ENCODE measurements at regions not wholly inside any gene's neighbourhood (a gene's known extent, or its start where the extent isn't known, plus 50 kb on each side); places are given as distances from the start of the nearest gene placed in this dataset.
A peak's percentile ranks its signal among the peaks of the same experiment; 100 is the strongest.

DNA sequence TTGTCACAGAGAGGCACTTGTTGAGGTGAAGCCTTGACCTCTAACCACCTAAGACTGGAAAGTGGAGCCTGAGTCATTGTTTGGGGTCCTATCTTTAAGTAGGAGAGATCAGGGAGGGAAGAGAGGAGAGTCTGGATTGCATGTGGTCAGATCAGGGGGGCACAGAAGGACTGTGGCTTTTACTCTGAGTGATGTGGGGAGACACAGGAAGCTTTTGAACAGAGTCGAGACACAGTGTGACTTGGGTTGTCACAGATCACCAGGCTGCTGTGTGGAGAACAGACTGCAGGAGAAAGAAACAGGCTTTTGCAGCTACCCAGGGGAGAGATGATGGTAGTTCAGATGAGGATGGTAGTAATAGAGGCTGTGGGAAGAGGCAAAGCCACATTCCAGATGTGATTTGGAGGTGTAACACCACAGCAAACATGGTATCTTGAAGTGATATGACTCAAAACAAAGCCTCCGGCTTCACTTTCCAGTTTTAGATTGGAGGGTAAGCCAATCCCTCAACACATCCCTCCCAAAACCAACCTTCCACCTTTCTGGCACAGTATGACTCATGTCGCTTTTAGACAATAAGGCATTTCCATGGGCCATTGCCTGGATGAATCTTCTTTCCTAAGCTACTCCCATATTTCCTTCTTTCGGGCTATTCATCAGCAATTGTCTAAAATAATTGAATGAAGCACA lies 125.8 kb upstream of the SLC44A3 start:
- H3K27ac Mint-ChIP-seq = peak overlapping the region in 1 of 2 donors; percentile 50
- ATAC-seq (no peak), DNase-seq (ENCODE audit: low spot score in 2 of 2) (no peak)
- H3K9me3 Mint-ChIP-seq = no peaks in the 10 kb centered on the region
- H3K36me3 Mint-ChIP-seq = no peaks in the 10 kb centered on the region

DNA sequence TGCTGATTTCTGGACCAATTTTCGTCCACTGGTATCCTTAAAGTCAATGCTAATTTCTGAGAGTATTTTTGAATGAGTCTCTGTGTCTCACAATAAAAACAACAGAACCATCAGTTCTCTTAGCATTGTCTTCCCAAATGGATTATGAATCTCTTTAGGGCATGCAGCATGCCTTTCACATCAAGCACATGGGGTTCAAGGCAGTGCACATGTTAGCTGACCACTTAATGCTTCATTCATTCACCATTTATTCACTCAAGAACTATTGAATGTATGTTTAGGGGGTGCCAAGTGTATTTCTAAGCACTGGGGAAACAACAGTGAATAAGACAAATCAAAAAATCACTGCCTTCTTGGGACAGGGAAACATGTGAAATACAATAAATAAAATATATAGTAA lies 126.7 kb upstream of the SLC44A3 start:
- no peak for ATAC-seq
- Mint-ChIP-seq H3K36me3 (no peaks in the 10 kb centered on the region), H3K9me3 (no peaks in the 10 kb centered on the region), H3K27ac (no peak overlapping the region)
- DNase-seq (ENCODE audit: low spot score in 2 of 2) = no peak

DNA sequence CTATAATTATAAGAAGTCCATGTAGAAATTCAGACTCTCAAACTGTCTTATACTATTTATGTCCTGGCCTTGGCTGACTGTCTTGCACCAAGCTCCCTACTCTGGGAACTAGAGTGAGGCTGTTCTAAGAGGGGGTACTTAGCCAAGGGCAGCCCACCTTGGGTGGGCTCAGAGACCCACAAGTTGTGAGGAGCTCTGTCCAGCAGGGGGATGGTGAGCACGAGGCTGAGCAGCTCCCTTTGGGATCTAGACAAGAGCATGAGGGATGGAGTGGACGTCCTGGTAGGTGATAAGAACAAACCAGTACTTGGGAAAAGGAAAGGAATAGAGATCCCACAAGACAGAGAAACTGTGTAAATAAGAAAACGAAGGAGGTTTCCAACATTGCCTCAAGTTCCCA lies 127.1 kb upstream of the SLC44A3 start:
- H3K36me3 Mint-ChIP-seq = no peaks in the 10 kb centered on the region

DNA sequence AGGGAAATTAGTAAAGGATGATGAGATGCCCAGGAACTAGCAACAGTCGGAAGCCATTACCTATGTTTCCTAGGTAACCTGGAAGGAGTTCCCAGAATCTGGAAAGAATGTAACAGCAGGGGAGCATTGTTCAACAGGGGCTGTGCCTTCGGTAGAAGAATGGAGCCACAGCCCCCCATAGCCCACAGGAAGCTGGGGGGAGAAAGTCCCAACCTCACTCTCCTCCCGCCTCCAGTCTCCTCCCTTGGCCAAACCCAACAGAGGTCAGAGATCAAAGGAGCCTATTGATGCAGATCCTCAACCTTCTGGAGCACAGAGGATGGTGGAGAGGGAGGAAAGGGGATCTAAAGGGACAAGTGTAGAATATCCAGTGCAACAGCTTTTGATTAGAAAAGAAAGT lies 131.5 kb upstream of the SLC44A3 start:
- H3K36me3 Mint-ChIP-seq = no peaks in the 10 kb centered on the region
- DNase-seq (ENCODE audit: low spot score in 2 of 2) = no peak
- H3K27ac Mint-ChIP-seq = no peak overlapping the region
- no peaks in the 10 kb centered on the region for H3K9me3 Mint-ChIP-seq
- no peak for ATAC-seq

More for the DNA sequence above, 127.1 kb upstream of the SLC44A3 start:
- H3K27ac Mint-ChIP-seq = no peak overlapping the region
- no peaks in the 10 kb centered on the region for H3K9me3 Mint-ChIP-seq
- no peak for ATAC-seq
- DNase-seq (ENCODE audit: low spot score in 2 of 2) = no peak

DNA sequence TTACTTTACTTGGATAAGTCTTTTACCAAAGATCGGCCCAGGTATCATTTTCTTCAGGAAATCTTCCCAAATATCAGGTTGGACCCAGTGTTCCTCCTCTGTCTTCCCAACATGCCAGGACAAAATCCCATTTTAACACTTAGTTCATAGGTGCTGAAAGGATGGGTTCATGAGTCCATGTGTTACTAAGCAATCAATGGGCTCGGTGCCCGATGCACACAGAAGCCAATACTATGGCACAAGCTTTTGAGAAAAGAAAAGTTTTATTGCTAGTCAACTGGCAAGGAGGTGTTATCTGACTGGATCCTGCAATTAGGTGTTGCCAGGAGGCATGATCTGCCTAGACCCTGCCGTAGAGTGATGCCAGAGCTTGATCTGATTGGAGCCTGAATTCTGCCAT lies 133.3 kb upstream of the SLC44A3 start:
- Mint-ChIP-seq H3K9me3 (no peaks in the 10 kb centered on the region), H3K27ac (no peak overlapping the region), H3K36me3 (no peaks in the 10 kb centered on the region)
- ATAC-seq (no peak), DNase-seq (ENCODE audit: low spot score in 2 of 2) (no peak)

DNA sequence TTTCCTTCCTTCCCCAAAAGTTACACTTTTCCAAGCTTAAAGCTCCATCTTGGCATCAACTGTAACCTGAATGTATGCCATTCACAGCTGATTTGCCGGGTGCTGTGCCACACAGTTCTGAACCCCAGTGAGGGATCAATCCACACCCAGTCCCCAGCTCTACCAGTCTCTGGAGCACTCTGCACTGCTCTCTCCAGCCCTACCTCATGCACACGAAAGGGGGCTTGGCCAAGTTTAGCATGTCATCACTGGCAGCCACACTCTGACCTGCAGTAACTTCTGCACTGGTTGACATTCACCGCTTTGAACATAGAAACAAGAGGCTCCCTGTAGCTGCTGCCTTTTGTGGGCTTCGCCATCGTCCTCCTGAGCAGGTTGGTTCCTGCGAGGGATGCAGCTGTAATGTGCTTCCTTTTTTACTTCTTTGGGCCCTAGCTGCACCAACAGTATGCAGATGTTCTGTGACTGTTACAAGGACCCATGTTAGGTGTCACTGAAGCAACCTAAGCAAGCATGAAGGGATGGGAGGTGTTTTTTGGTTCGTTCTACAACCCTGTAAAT lies 135.4 kb upstream of the SLC44A3 start:
- Mint-ChIP-seq H3K9me3 (no peaks in the 10 kb centered on the region), H3K36me3 (no peaks in the 10 kb centered on the region), H3K27ac (no peak overlapping the region)
- DNase-seq (ENCODE audit: low spot score in 2 of 2) (no peak), ATAC-seq (no peak)

DNA sequence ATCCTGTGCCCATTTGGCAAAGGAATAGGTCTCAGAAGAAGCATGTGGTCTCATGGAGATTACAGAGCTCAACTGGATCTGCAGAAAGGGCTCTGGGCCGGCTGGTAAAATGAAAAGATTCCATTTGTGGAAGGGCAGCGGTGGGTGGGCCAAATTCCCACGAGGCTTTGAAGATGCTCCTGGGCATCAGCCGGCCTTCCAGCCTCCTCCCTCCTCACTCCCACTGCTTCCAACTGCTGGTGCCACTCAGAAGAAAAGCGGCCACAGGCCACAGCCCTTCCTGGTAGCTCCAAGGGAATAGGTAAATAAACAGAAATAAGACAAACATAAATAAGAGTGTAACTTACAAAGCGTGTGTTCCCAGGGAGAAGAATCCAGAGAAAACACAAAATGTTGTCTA lies 136.3 kb upstream of the SLC44A3 start:
- Mint-ChIP-seq H3K9me3 (no peaks in the 10 kb centered on the region), H3K27ac (no peak overlapping the region), H3K36me3 (no peaks in the 10 kb centered on the region)
- no peak for DNase-seq (ENCODE audit: low spot score in 2 of 2)
- ATAC-seq = no peak

DNA sequence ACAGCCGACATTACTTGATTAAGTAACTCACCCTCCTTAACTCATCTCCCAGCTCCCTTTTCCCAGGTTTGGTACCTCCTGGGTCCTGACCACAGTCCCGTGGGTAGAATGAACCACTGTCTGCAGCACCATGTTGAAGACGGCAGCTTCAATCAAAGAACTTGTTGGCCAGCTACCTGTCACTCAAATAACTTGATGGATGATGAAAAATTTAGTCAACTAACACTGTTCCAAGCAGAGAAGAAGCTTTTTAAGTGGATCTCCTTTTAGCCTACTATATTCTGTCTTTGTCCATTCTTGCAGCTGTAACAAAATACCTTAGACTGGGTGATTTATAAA lies 138.4 kb upstream of the F3 start:
- Mint-ChIP-seq H3K9me3 (peaks cover 0 to under 1% of the 10 kb centered on the region in 2 donors), H3K27ac (no peak overlapping the region), H3K36me3 (no peaks in the 10 kb centered on the region)
- DNase-seq (ENCODE audit: low spot score in 2 of 2) (no peak), ATAC-seq (no peak)

DNA sequence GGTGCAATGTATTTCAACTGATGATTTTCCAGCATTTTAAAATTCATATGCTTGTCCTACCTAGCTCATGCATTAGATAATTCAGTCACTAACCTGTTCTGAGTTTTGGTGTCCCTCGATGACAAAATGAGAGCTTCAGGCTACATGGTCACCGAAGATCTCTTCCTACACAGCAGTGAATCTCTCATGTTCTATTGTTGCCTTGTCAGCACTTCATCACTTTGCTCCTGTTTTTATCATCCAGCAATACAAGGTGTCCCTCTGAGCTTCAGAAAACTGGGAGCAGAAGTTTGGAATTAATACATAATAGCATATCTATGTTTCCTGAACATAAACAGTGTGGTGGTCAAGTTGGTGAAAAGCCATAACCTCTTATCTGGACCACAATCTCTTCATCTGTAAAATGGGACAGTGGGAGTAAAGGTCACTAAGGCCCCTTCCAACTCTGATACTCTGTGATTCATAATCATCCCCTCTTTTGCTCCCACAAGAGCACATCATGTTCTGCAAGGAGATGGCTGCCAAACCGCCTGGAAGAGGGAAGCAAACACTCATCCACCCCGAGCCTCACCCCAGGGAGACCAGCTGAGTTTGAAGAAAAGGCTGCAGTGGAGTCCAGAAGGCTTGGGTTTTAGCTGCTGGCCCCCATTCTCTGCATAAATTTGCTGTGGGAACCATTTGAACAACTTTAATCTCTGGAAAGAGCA lies 137.9 kb upstream of the F3 start:
- ATAC-seq (no peak), DNase-seq (ENCODE audit: low spot score in 2 of 2) (no peak)
- H3K27ac Mint-ChIP-seq = no peak overlapping the region
- no peaks in the 10 kb centered on the region for H3K36me3 Mint-ChIP-seq
- peaks cover 0 to 4% of the 10 kb centered on the region in 2 donors for H3K9me3 Mint-ChIP-seq

DNA sequence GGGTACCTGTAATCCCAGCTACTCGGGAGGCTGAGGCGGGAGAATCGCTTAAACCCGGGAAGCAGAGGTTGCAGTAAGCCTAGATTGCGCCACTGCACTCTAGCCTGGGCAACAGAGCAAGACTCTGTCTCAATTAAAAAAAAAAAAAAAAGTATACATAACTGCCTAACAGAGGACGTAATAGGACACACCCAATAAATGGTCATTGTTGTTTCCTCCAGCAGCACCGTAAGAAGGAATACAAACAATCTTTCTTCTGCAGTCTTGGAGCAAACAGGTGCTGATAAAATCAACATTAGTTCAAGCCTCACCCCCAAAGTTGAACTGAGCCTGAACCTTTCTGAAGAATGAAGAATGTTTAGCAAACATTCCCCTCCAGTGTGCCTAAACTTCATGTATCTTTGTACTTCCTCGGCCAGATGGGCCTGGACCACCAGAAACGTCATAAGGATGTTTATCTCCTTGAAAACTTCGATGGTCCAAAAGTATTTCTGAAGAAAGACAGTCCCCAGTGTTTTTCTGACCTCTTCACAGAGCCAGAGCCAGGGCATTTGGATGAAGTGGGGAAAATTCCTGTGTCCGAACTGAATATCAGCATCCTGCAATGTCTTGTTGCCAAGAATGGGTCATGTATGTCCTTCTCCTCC lies 136.8 kb upstream of the F3 start:
- no peak for ATAC-seq
- Mint-ChIP-seq H3K36me3 (no peaks in the 10 kb centered on the region), H3K9me3 (peaks cover 0 to 4% of the 10 kb centered on the region in 2 donors), H3K27ac (no peak overlapping the region)
- DNase-seq (ENCODE audit: low spot score in 2 of 2) = no peak

DNA sequence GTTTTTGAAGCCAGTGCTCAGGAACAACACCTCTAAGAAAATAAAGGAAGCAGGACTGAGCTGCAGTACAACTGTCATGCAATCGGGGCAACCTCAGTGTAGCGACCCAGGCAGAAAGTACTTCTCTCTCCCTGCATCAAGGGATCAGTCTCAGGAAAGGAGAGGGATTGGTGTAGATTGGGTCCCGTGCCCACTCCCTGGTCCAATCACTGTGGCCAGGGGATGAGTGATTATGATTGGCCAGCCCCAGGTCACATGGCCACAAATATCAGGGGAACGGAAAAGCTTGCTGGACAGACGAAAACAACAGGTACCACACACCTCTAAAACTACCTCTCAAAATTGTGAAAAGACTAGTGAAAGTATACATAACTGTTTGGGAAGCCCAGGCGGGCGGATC lies 136.2 kb upstream of the F3 start:
- no peak overlapping the region for H3K27ac Mint-ChIP-seq
- H3K36me3 Mint-ChIP-seq = no peaks in the 10 kb centered on the region
- H3K9me3 Mint-ChIP-seq = peaks cover 0 to 4% of the 10 kb centered on the region in 2 donors
- no peak for DNase-seq (ENCODE audit: low spot score in 2 of 2)
- no peak for ATAC-seq

DNA sequence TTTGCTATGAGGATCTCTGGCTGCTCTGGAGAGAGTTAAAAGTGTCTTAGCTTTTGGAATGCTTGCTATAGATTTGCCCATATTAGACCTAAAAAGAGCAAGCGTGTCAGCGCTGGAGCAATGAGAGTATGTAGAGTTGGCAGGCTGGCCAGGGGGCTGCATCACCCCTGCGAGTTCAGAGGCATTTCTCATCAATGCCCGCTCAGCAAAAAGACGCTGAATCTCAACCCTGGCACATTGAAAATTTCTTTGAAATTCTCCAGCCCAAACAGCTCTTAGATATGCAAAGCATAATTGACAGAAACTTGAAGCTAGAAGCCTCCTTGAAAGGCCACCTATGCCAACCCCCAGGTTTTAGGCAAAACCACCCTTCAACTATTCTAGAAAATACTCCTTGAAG lies 135.5 kb upstream of the F3 start:
- Mint-ChIP-seq H3K36me3 (no peaks in the 10 kb centered on the region), H3K9me3 (peaks cover 0 to 4% of the 10 kb centered on the region in 2 donors), H3K27ac (no peak overlapping the region)
- ATAC-seq = no peak
- DNase-seq (ENCODE audit: low spot score in 2 of 2) = no peak

DNA sequence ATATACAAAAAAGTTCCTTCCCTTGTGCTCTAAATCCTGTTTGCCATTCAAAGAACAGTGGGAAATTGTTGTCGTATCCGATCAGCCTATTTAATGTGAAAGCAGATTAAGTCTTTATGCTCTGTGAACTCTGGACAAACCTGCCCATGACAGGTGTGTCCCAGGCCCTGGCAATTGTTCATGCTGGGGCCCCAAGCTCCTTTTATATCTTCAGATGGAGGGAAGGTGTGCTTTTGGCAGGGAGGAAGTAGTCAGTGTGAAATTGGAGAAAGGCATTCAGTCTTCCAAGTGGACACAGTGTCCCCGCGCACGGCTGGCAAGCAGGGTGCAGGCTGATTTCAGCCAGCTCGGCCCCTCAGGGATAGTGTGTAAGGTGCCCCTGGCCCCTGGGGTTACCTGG lies 135.1 kb upstream of the F3 start:
- no peaks in the 10 kb centered on the region for H3K36me3 Mint-ChIP-seq
- DNase-seq (ENCODE audit: low spot score in 2 of 2) = no peak
- H3K27ac Mint-ChIP-seq = no peak overlapping the region

DNA sequence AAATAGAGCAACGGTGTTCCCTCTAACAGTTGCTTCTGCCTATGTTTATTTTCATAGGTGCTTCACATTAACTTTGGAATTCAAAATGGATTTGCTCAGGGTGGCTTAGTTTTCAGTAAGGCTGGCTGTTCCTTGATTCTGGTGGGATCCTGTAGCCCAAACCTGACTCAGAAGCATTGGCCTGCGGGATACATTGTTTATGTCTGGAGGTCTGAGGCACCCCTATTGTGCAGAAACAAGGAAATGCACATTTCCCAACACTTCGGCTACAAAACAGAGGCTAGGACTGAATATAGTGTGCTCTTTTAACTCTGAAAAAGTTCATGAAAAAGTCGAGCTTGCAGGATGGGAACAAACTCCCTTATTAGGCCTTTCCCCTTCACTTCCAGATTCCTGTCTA lies 133.8 kb upstream of the F3 start:
- no peak for ATAC-seq
- Mint-ChIP-seq H3K36me3 (no peaks in the 10 kb centered on the region), H3K9me3 (peaks cover 0 to 4% of the 10 kb centered on the region in 2 donors), H3K27ac (no peak overlapping the region)
- no peak for DNase-seq (ENCODE audit: low spot score in 2 of 2)

More for the DNA sequence above, 135.1 kb upstream of the F3 start:
- no peak for ATAC-seq
- peaks cover 0 to 4% of the 10 kb centered on the region in 2 donors for H3K9me3 Mint-ChIP-seq

DNA sequence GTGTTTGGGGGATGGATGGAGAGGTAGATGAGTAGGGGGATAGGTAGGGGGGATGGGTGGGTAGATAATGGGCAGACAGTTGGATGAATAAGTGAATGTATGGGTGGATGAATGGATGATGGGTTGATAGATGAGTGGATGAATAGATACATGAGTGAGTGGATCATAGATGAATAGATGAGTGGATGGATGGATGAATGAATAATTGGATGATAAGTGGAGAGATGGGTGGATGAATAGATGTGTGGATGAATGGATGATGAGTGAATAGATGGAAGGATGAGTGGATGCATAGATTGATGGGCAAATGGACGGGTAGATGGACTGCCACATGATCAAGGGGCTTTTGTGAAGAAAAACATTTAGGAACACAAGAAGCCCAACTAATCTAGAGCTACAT lies 133.3 kb upstream of the F3 start:
- H3K36me3 Mint-ChIP-seq = no peaks in the 10 kb centered on the region
- DNase-seq (ENCODE audit: low spot score in 2 of 2) = no peak
- no peak for ATAC-seq

DNA sequence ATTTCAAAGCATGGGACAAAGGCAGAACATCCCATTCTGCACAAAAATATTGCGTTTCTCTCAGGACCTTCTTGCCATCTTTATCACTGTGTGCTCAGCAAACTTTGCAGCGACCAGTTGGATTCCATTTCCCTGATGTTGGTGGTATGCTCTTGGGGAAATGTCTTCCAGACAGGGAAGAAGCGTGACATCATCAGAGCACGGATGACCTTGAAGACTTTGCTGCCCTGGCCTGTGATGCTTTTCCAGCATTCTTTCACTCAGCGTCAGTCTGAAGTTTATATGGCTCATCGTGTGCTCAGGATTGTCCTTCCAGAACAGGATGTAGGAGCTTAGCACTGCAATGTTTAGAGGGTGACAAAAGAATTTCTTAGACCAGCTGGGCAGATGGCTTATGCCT lies 131.4 kb upstream of the F3 start:
- H3K27ac Mint-ChIP-seq = no peak overlapping the region
- DNase-seq (ENCODE audit: low spot score in 2 of 2) (no peak), ATAC-seq (no peak)
- H3K9me3 Mint-ChIP-seq = peaks cover 0 to 8% of the 10 kb centered on the region in 2 donors
- H3K36me3 Mint-ChIP-seq = no peaks in the 10 kb centered on the region

More for the DNA sequence above, 133.3 kb upstream of the F3 start:
- Mint-ChIP-seq H3K27ac (no peak overlapping the region), H3K9me3 (peaks cover 0 to 4% of the 10 kb centered on the region in 2 donors)

DNA sequence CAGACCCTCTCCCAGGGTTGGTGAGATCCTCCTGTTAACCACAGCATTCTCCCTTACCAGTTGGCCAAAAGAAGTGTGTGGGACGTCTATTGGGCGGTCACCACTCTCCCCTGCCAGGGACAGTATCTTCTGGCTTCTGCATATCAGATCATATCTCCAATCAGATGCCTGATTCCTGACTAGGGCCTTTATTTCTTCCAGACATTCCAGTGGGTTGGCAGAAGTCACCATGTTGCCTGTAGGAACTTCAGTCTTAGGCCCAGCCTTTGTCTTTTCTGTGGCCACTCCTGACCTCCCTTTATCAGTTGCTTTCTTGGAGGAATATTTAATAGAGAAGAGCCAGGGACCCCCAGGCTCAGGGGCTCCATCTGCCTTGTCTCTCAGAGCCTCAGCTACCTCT lies 130.4 kb upstream of the F3 start:
- peaks cover 0 to 8% of the 10 kb centered on the region in 2 donors for H3K9me3 Mint-ChIP-seq
- DNase-seq (ENCODE audit: low spot score in 2 of 2) (no peak), ATAC-seq (no peak)
- H3K36me3 Mint-ChIP-seq = peaks cover 0 to 5% of the 10 kb centered on the region in 2 donors
- no peak overlapping the region for H3K27ac Mint-ChIP-seq
